Fibroblast of villous mesenchyme (primary cell): ENCODE measurements at regions not wholly inside any gene's neighbourhood (a gene's known extent, or its start where the extent isn't known, plus 50 kb on each side); places are given as distances from the start of the nearest gene placed in this dataset.

Experiments
- DNase-seq: peaks from one replicate; pipeline ENCODE4 v3.0.0-alpha.2; 2010; ENCODE audit warnings: low read depth
- H3K4me3 ChIP-seq: 2 replicates; pipeline ENCODE4 v1.5.1; 2011; ENCODE audit warnings: low read depth, mild to moderate bottlenecking, low read length
- CTCF ChIP-seq: IDR thresholded peaks from 2 replicates; pipeline ENCODE4 v1.5.1; 2012; ENCODE audit warnings: low read depth, mild to moderate bottlenecking, low read length; ENCODE audit not compliant: insufficient read depth

- DNase-seq, result no peak
- no peak overlapping the region for H3K4me3 ChIP-seq
- no peak for TF ChIP-seq CTCF
Observed at GRCh38 chr5:164373876-164374275, 868.5 kb downstream of the MAT2B start.

- no peak overlapping the region for H3K4me3 ChIP-seq
- DNase-seq, result no peak
- TF ChIP-seq CTCF, result no peak
Observed at GRCh38 chr5:164375051-164375450, 869.6 kb downstream of the MAT2B start.

- no peak overlapping the region for H3K4me3 ChIP-seq
- DNase-seq, result no peak
- no peak for TF ChIP-seq CTCF
Observed at GRCh38 chr5:164376843-164377242, 871.4 kb downstream of the MAT2B start.

DNA sequence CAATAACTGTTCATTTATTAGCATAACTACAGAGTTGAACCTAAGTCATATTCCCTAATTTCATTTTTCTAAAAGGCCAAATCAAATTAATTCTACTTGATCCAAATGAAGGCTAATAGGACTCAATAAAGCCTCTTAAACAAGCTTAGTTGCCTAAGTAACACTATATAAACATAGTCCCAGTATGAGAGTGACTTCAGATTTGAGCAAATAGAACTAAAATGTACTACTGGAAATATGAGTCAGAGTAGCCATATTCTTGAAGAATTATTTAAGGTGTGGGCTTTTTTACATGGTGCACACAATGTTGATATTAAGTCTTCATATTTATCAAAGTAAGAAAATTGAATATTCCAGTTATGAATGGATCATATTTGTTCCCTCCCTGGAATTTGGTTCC, 872.3 kb downstream of the MAT2B start:
- DNase-seq, result no peak
- no peak for TF ChIP-seq CTCF
- H3K4me3 ChIP-seq, result no peak overlapping the region

DNA sequence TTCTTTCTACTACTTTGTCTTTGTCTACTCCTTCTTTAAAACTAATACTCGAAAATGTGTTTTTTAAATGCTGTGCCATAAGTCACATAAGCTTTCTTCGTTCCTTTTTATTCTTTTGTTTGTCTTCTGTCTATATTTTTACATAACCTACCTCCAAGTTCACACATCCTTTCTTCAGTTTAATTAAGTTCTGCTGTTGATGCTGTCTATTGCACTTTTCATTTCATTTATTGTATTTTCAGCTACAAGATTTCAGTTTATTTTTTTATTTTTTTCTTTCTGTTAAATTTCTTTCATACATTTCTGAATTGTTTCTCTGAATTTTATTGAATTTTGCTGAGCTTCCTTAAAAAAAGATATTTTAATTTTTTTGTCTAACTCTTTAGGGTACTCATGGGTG, 878.2 kb downstream of the MAT2B start:
- no peak for TF ChIP-seq CTCF
- no peak for DNase-seq
- H3K4me3 ChIP-seq, result no peak overlapping the region

- no peak for TF ChIP-seq CTCF
- no peak for DNase-seq
- no peak overlapping the region for H3K4me3 ChIP-seq
Observed at GRCh38 chr5:164392531-164392930, 887.1 kb downstream of the MAT2B start.

- TF ChIP-seq CTCF, result no peak
- DNase-seq, result no peak
- no peak overlapping the region for H3K4me3 ChIP-seq
Observed at GRCh38 chr5:164394686-164395194, 889.3 kb downstream of the MAT2B start.
